ENCODE measurements at regions not wholly inside any gene's neighbourhood (a gene's known extent, or its start where the extent isn't known, plus 50 kb on each side); places are given as distances from the start of the nearest gene placed in this dataset.

DNA sequence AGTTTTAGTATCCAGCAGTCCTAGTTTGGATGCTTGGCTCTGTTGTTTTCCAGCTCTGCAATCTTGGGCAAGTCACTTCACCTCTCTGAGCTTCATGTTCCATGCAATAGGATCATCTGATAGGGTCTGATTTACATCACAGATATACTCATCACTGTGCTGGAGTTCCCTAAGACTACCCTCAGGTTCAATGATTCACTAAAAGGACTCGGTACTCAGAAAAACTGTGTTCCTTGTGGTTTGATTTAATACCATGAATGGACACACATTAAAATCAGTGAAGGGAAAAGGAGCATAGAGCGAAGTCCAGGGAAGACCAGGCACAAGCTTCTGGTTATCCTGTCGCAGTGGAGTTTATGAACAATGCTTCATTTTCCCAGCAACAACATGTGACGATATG is 119.9 kb upstream of the EFNA5 start:
- TF ChIP-seq EZH2 (IDR thresholded peaks at IDR 0.05; ENCODE audit: insufficient read depth, poor library complexity, severe bottlenecking) (no peak), EZH2phosphoT487 (IDR thresholded peaks at IDR 0.05; ENCODE audit: insufficient read depth, low read depth) (no peak)

Data from GM23248 (cell line).